ENCODE measurements at regions not wholly inside any gene's neighbourhood (a gene's known extent, or its start where the extent isn't known, plus 50 kb on each side); places are given as distances from the start of the nearest gene placed in this dataset.

GRCh38 chr20:29298271-29298590 lies 1959.2 kb upstream of the DEFB115 start:
- peaks cover 66 to 74% of the 10 kb centered on the region in 2 donors for H3K9me3 ChIP-seq (replicated peaks in 1 of 2; ENCODE audit: control insufficient read depth in 1 of 2, insufficient read depth in 1 of 2, low read length in 2 of 2)
- no peak overlapping the region for H3K27ac ChIP-seq (ENCODE audit: low read depth in 1 of 2, low read length in 2 of 2)
- TF ChIP-seq CTCF (IDR thresholded peaks at IDR 0.05): no peak
- H4K20me1 ChIP-seq (ENCODE audit: insufficient read depth, low read length): no peaks in the 10 kb centered on the region
- no peak overlapping the region for H3K9ac ChIP-seq (ENCODE audit: insufficient read depth, low read length, poor library complexity, severe bottlenecking)
- H3K36me3 ChIP-seq (replicated peaks in 1 of 2; ENCODE audit: control insufficient read depth in 1 of 2, insufficient read depth in 2 of 2, low read length in 2 of 2): no peaks in the 10 kb centered on the region
- no peak overlapping the region for H3K4me2 ChIP-seq (replicated peaks; ENCODE audit: extremely low read depth, low read length, poor library complexity, severe bottlenecking)
- no peaks in the 10 kb centered on the region for H3K27me3 Mint-ChIP-seq (ENCODE audit: low read depth in 3 of 3)
- H3K79me2 ChIP-seq (ENCODE audit: insufficient read depth, low read length): no peaks in the 10 kb centered on the region
- peaks cover 30 to 72% (median 62%) of the 10 kb centered on the region in 7 donors for H3K9me3 Mint-ChIP-seq
- H3K4me1 Mint-ChIP-seq: no peaks in the 10 kb centered on the region
- 80% methylated on average over 12 of the region's 12 CpGs for WGBS (ENCODE audit: insufficient coverage)
- H3K27me3 ChIP-seq (ENCODE audit: control insufficient read depth in 2 of 2, insufficient read depth in 2 of 2, low read length in 2 of 2): no peaks in the 10 kb centered on the region
- intact Hi-C loops (cut with micrococcal nuclease): no loop called here
- no peak overlapping the region for H2AFZ ChIP-seq (ENCODE audit: insufficient read depth, low read depth, low read length, poor library complexity, severe bottlenecking)
- no peak overlapping the region for H3K4me3 ChIP-seq (replicated peaks in 1 of 3; ENCODE audit: low read depth in 2 of 3, low read length in 3 of 3)
- DNase-seq: no peak
- no peaks in the 10 kb centered on the region for H3K4me1 ChIP-seq (ENCODE audit: control insufficient read depth in 1 of 2, insufficient read depth in 2 of 2, low read length in 2 of 2)
- H3K4me3 Mint-ChIP-seq: peak overlapping the region in 1 of 2 donors; percentile 38
- H3K27ac Mint-ChIP-seq: no peak overlapping the region
- H3K36me3 Mint-ChIP-seq: no peaks in the 10 kb centered on the region

- H3K36me3 ChIP-seq (replicated peaks in 1 of 2; ENCODE audit: control insufficient read depth in 1 of 2, insufficient read depth in 2 of 2, low read length in 2 of 2): no peaks in the 10 kb centered on the region
- Mint-ChIP-seq H3K36me3 (no peaks in the 10 kb centered on the region), H3K27me3 (ENCODE audit: low read depth in 3 of 3) (no peaks in the 10 kb centered on the region), H3K9me3 (peaks cover 32 to 74% (median 64%) of the 10 kb centered on the region in 7 donors), H3K4me3 (no peak overlapping the region), H3K4me1 (no peaks in the 10 kb centered on the region), H3K27ac (no peak overlapping the region)
- no peaks in the 10 kb centered on the region for H3K27me3 ChIP-seq (ENCODE audit: control insufficient read depth in 2 of 2, insufficient read depth in 2 of 2, low read length in 2 of 2)
- 91% methylated on average over 38 of the region's 40 CpGs for WGBS (ENCODE audit: insufficient coverage)
- H3K9ac ChIP-seq (ENCODE audit: insufficient read depth, low read length, poor library complexity, severe bottlenecking): no peak overlapping the region
- TF ChIP-seq CTCF (IDR thresholded peaks at IDR 0.05): no peak
- no peak overlapping the region for H3K27ac ChIP-seq (ENCODE audit: low read depth in 1 of 2, low read length in 2 of 2)
- DNase-seq: no peak
- H3K4me3 ChIP-seq (replicated peaks in 1 of 3; ENCODE audit: low read depth in 2 of 3, low read length in 3 of 3): no peak overlapping the region
- intact Hi-C loops (cut with micrococcal nuclease): no loop called here
- H4K20me1 ChIP-seq (ENCODE audit: insufficient read depth, low read length): no peaks in the 10 kb centered on the region
- H3K4me2 ChIP-seq (replicated peaks; ENCODE audit: extremely low read depth, low read length, poor library complexity, severe bottlenecking): no peak overlapping the region
- peaks cover 73 to 80% of the 10 kb centered on the region in 2 donors for H3K9me3 ChIP-seq (replicated peaks in 1 of 2; ENCODE audit: control insufficient read depth in 1 of 2, insufficient read depth in 1 of 2, low read length in 2 of 2)
- no peaks in the 10 kb centered on the region for H3K4me1 ChIP-seq (ENCODE audit: control insufficient read depth in 1 of 2, insufficient read depth in 2 of 2, low read length in 2 of 2)
- H2AFZ ChIP-seq (ENCODE audit: insufficient read depth, low read depth, low read length, poor library complexity, severe bottlenecking): no peak overlapping the region
- H3K79me2 ChIP-seq (ENCODE audit: insufficient read depth, low read length): no peaks in the 10 kb centered on the region
These were observed 1958.5 kb upstream of the DEFB115 start for GRCh38 chr20:29298759-29299613.
